Right lobe of liver (tissue), 4 donors: ENCODE measurements at regions not wholly inside any gene's neighbourhood (a gene's known extent, or its start where the extent isn't known, plus 50 kb on each side); places are given as distances from the start of the nearest gene placed in this dataset.
"Not testable (repeated sequence)": the region's sequence is repeated elsewhere in the genome, so short reads cannot be mapped to it uniquely, and the experiment has no call there.

ENCODE experiments used
- POLR2A ChIP-seq: fragments of 450-650 bp; IDR thresholded peaks from one replicate; pipeline ENCODE4 v1.6.1; 2017; ENCODE audit warnings: antibody characterized with exemption, mild to moderate bottlenecking
- TF ChIP-seq, protein P1 (sequence below), 4 donors: fragments of 200-600 bp in 3 of 4; fragments of 450-650 bp in 1 of 4; IDR thresholded peaks; one replicate each; pipeline versions ENCODE4 v1.5.1 to v1.8.0; 2016 to 2022; ENCODE audit warnings: antibody characterized with exemption in 4 of 4, mild to moderate bottlenecking in 2 of 4
- donor health status: DM: no; HTN: no; CAD: no.
- donor health status: DM: no; HTN: no; CAD: no.
- donor health status: DM: no; HTN: yes; CAD: no.

DNA sequence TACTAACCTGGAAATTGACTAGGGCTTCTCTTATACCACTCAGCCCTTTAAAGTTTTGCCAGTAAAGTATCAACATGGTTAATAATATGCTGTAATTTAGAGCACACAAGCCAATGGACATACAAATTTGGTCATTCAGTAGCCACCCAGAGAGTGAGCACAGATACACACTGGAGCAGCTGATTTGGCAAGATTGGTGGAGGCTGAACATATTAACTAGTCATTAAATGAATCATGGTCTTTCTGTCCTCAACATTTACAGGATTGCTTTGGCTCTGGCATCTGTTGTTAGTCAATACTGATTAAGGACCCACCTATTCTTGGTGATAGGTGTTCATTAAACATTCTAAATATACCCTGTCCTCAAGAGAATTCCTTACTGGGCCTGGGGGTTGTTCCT, 130.6 kb downstream of the SRGAP2 start:
- TF ChIP-seq, protein P1, sequence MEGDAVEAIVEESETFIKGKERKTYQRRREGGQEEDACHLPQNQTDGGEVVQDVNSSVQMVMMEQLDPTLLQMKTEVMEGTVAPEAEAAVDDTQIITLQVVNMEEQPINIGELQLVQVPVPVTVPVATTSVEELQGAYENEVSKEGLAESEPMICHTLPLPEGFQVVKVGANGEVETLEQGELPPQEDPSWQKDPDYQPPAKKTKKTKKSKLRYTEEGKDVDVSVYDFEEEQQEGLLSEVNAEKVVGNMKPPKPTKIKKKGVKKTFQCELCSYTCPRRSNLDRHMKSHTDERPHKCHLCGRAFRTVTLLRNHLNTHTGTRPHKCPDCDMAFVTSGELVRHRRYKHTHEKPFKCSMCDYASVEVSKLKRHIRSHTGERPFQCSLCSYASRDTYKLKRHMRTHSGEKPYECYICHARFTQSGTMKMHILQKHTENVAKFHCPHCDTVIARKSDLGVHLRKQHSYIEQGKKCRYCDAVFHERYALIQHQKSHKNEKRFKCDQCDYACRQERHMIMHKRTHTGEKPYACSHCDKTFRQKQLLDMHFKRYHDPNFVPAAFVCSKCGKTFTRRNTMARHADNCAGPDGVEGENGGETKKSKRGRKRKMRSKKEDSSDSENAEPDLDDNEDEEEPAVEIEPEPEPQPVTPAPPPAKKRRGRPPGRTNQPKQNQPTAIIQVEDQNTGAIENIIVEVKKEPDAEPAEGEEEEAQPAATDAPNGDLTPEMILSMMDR (IDR thresholded peaks at IDR 0.05) = not testable (repeated sequence)
- TF ChIP-seq POLR2A = not testable (repeated sequence)
